DOHH2 (cell line): ENCODE measurements at regions not wholly inside any gene's neighbourhood (a gene's known extent, or its start where the extent isn't known, plus 50 kb on each side); places are given as distances from the start of the nearest gene placed in this dataset.

Experiments
- CTCF ChIP-seq: fragments of 200-600 bp; sonication (generic); IDR thresholded peaks from one replicate; pipeline ENCODE4 v1.5.1; 2014; ENCODE audit warnings: antibody characterized with exemption, mild to moderate bottlenecking, low read depth, low read length; ENCODE audit not compliant: poor library complexity, severe bottlenecking
- EZH2phosphoT487 ChIP-seq: fragments of 200-600 bp; sonication (generic); IDR thresholded peaks from 2 replicates; pipeline ENCODE4 v1.6.1; 2017; ENCODE audit warnings: borderline replicate concordance, mild to moderate bottlenecking, antibody characterized with exemption, low read length, moderate library complexity, mixed read lengths

- TF ChIP-seq CTCF (no peak), EZH2phosphoT487 (no peak)
Observed at GRCh38 chr16:8496364-8496763, 93.9 kb downstream of the TMEM114 start.
